ENCODE measurements at regions not wholly inside any gene's neighbourhood (a gene's known extent, or its start where the extent isn't known, plus 50 kb on each side); places are given as distances from the start of the nearest gene placed in this dataset.

GRCh38 chr3:144098691-144099090, 127.1 kb downstream of the DIPK2A start:
- ATAC-seq (no peak), DNase-seq (no peak)
- no peaks in the 10 kb centered on the region for H3K9me3 ChIP-seq
- TF ChIP-seq CTCF (IDR thresholded peaks at IDR 0.05): no peak
- H3K4me3 ChIP-seq: no peak overlapping the region
- H3K27ac ChIP-seq: no peak overlapping the region
- H3K27me3 ChIP-seq (ENCODE audit: low read depth): no peaks in the 10 kb centered on the region
- H3K4me1 ChIP-seq: no peaks in the 10 kb centered on the region
- no peaks in the 10 kb centered on the region for H3K36me3 ChIP-seq
- intact Hi-C loops (cut with DNase I): no loop called here

GRCh38 chr3:144102421-144102820, 130.8 kb downstream of the DIPK2A start:
- intact Hi-C loops (cut with DNase I): no loop called here

GRCh38 chr3:144104186-144104585, 132.6 kb downstream of the DIPK2A start:
- no peak for DNase-seq
- intact Hi-C loops (cut with DNase I): no loop called here

More at GRCh38 chr3:144102421-144102820, 130.8 kb downstream of the DIPK2A start:
- TF ChIP-seq CTCF (IDR thresholded peaks at IDR 0.05): no peak
- Histone ChIP-seq H3K27ac (no peak overlapping the region), H3K4me1 (no peaks in the 10 kb centered on the region), H3K9me3 (no peaks in the 10 kb centered on the region), H3K27me3 (ENCODE audit: low read depth) (no peaks in the 10 kb centered on the region), H3K36me3 (no peaks in the 10 kb centered on the region), H3K4me3 (no peak overlapping the region)
- DNase-seq (no peak), ATAC-seq (no peak)

GRCh38 chr3:144104679-144105078, 133.1 kb downstream of the DIPK2A start:
- Histone ChIP-seq H3K4me1 (no peaks in the 10 kb centered on the region), H3K27me3 (ENCODE audit: low read depth) (no peaks in the 10 kb centered on the region), H3K4me3 (no peak overlapping the region), H3K9me3 (no peaks in the 10 kb centered on the region), H3K36me3 (no peaks in the 10 kb centered on the region), H3K27ac (no peak overlapping the region)
- ATAC-seq (no peak), DNase-seq (no peak)
- TF ChIP-seq CTCF (IDR thresholded peaks at IDR 0.05): no peak
- intact Hi-C loops (cut with DNase I): no loop called here

More at GRCh38 chr3:144104186-144104585, 132.6 kb downstream of the DIPK2A start:
- ATAC-seq: no peak
- H3K27me3 ChIP-seq (ENCODE audit: low read depth): no peaks in the 10 kb centered on the region
- no peaks in the 10 kb centered on the region for H3K4me1 ChIP-seq
- no peak overlapping the region for H3K4me3 ChIP-seq
- no peaks in the 10 kb centered on the region for H3K9me3 ChIP-seq
- no peaks in the 10 kb centered on the region for H3K36me3 ChIP-seq
- H3K27ac ChIP-seq: no peak overlapping the region
- no peak for TF ChIP-seq CTCF (IDR thresholded peaks at IDR 0.05)

GRCh38 chr3:144105542-144105941, 133.9 kb downstream of the DIPK2A start:
- Histone ChIP-seq H3K27me3 (ENCODE audit: low read depth) (no peaks in the 10 kb centered on the region), H3K36me3 (no peaks in the 10 kb centered on the region), H3K4me3 (no peak overlapping the region), H3K4me1 (no peaks in the 10 kb centered on the region), H3K9me3 (no peaks in the 10 kb centered on the region), H3K27ac (no peak overlapping the region)
- no peak for ATAC-seq
- TF ChIP-seq CTCF (IDR thresholded peaks at IDR 0.05): no peak
- no peak for DNase-seq
- intact Hi-C loops (cut with DNase I): no loop called here

GRCh38 chr3:144106970-144107369, 135.3 kb downstream of the DIPK2A start:
- Histone ChIP-seq H3K36me3 (no peaks in the 10 kb centered on the region), H3K4me3 (no peak overlapping the region), H3K4me1 (no peaks in the 10 kb centered on the region), H3K9me3 (no peaks in the 10 kb centered on the region), H3K27ac (no peak overlapping the region), H3K27me3 (ENCODE audit: low read depth) (no peaks in the 10 kb centered on the region)
- DNase-seq (no peak), ATAC-seq (no peak)
- no peak for TF ChIP-seq CTCF (IDR thresholded peaks at IDR 0.05)
- intact Hi-C loops (cut with DNase I): no loop called here

Data from lower lobe of right lung (tissue), 2 donors.